Esophagus muscularis mucosa (tissue), 3 donors: ENCODE measurements at regions not wholly inside any gene's neighbourhood (a gene's known extent, or its start where the extent isn't known, plus 50 kb on each side); places are given as distances from the start of the nearest gene placed in this dataset.

ENCODE experiments used
- POLR2A ChIP-seq: fragments of 450-650 bp; IDR thresholded peaks from one replicate; pipeline ENCODE4 v1.6.1; 2017; ENCODE audit warnings: antibody characterized with exemption, moderate library complexity, mild to moderate bottlenecking, low read depth
- TF ChIP-seq, protein P1 (sequence below), 3 experiments: fragments of 200-600 bp in 2 of 3; fragments of 450-650 bp in 1 of 3; sonication (generic) in 2 of 3; IDR thresholded peaks; one replicate each; pipeline ENCODE4 v1.5.1; 2017 to 2019; ENCODE audit warnings: antibody characterized with exemption in 3 of 3, mild to moderate bottlenecking in 2 of 3, moderate library complexity in 1 of 3

DNA sequence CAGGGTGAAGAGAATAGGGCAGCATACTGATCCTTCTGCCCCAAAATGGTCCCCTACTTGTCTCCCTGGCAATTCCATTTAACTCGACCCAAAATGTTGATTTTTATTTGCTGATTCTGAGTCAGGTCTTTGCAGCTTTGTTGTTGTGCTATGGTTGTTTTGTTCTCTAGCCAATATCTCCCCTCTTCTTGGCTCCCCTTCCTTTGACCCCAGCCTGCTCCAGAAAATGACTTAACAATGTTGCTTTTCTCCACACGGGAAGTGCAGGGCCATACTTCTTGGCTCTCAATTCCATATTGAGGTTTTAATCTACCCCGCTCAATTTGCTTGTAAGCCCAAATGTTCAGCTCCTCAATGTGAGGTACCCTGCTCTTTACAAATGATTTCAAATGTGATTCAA is 330.0 kb downstream of the RASEF start:
- TF ChIP-seq, protein P1, sequence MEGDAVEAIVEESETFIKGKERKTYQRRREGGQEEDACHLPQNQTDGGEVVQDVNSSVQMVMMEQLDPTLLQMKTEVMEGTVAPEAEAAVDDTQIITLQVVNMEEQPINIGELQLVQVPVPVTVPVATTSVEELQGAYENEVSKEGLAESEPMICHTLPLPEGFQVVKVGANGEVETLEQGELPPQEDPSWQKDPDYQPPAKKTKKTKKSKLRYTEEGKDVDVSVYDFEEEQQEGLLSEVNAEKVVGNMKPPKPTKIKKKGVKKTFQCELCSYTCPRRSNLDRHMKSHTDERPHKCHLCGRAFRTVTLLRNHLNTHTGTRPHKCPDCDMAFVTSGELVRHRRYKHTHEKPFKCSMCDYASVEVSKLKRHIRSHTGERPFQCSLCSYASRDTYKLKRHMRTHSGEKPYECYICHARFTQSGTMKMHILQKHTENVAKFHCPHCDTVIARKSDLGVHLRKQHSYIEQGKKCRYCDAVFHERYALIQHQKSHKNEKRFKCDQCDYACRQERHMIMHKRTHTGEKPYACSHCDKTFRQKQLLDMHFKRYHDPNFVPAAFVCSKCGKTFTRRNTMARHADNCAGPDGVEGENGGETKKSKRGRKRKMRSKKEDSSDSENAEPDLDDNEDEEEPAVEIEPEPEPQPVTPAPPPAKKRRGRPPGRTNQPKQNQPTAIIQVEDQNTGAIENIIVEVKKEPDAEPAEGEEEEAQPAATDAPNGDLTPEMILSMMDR (IDR thresholded peaks at IDR 0.05) = no peak
- no peak for TF ChIP-seq POLR2A
